Esophagus muscularis mucosa (tissue), 3 donors: ENCODE measurements at regions not wholly inside any gene's neighbourhood (a gene's known extent, or its start where the extent isn't known, plus 50 kb on each side); places are given as distances from the start of the nearest gene placed in this dataset.

Experiments used
- POLR2A ChIP-seq: fragments of 450-650 bp; IDR thresholded peaks from one replicate; pipeline ENCODE4 v1.6.1; 2017; ENCODE audit warnings: antibody characterized with exemption, moderate library complexity, mild to moderate bottlenecking, low read depth
- POLR2AphosphoS5 ChIP-seq, 2 donors: sonication (generic); formaldehyde crosslinking; IDR thresholded peaks; one replicate each; pipeline ENCODE4 v1.6.1; 2017; ENCODE audit warnings: antibody characterized with exemption in 2 of 2
- TF ChIP-seq, protein P1 (sequence below), 3 experiments: fragments of 200-600 bp in 2 of 3; fragments of 450-650 bp in 1 of 3; sonication (generic) in 2 of 3; IDR thresholded peaks; one replicate each; pipeline ENCODE4 v1.5.1; 2017 to 2019; ENCODE audit warnings: antibody characterized with exemption in 3 of 3, mild to moderate bottlenecking in 2 of 3, moderate library complexity in 1 of 3

DNA sequence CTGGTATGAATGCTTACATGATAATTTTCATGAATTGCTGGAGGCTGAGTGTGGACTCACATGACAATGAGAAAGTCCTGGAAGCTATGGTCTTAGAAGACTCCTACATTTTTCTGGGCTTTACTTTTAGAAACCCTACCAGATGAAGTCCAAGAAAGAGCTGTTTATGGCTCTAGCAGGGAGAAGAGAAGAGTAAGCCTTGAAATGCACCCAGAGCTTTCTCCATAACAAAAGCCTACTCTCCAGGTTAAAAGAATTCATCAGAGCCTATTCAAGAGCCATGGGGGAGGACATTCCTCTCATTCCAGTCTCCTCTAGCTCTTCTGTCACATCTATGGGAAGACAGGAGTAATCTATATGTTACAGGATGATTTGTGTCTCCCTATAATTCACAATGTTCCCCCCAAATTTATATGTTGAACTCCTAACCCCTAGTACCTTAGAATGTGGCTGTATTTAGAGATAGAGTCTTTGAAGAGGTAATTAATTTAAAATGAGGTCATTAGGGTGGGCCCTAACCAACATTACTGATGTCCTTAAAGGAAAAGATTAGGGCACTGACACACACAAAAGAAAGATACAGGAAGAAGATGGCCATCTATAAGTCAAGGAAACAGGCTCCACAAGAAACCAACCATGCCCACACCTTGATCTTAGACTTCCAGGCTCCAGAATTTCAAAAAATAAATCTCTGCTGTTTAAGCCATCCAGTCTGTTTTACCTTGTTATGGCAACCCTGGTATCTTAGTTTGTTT is 193.8 kb upstream of the PTER start:
- TF ChIP-seq, protein P1, sequence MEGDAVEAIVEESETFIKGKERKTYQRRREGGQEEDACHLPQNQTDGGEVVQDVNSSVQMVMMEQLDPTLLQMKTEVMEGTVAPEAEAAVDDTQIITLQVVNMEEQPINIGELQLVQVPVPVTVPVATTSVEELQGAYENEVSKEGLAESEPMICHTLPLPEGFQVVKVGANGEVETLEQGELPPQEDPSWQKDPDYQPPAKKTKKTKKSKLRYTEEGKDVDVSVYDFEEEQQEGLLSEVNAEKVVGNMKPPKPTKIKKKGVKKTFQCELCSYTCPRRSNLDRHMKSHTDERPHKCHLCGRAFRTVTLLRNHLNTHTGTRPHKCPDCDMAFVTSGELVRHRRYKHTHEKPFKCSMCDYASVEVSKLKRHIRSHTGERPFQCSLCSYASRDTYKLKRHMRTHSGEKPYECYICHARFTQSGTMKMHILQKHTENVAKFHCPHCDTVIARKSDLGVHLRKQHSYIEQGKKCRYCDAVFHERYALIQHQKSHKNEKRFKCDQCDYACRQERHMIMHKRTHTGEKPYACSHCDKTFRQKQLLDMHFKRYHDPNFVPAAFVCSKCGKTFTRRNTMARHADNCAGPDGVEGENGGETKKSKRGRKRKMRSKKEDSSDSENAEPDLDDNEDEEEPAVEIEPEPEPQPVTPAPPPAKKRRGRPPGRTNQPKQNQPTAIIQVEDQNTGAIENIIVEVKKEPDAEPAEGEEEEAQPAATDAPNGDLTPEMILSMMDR (IDR thresholded peaks at IDR 0.05): no peak
- TF ChIP-seq POLR2A: no peak
- TF ChIP-seq POLR2AphosphoS5 (IDR thresholded peaks at IDR 0.05): no peak
